Astrocyte (in vitro differentiated cells and primary cell): ENCODE measurements at regions not wholly inside any gene's neighbourhood (a gene's known extent, or its start where the extent isn't known, plus 50 kb on each side); places are given as distances from the start of the nearest gene placed in this dataset.

Experiments
- DNase-seq: peaks from one replicate; pipeline ENCODE4 v3.0.0-alpha.2; 2010; ENCODE audit warnings: low read depth
- FAIRE-seq: peaks from 2 replicates; lab custom pipeline; 2011; peaks lifted over from hg19 to GRCh38; lab: Jason Lieb, UNC
- H2AFZ ChIP-seq: 2 replicates; pipeline ENCODE4 v1.6.0; 2012; ENCODE audit warnings: low read depth, low read length, inconsistent platforms
- H3K27ac ChIP-seq: 2 replicates; pipeline ENCODE4 v1.5.1; 2011; ENCODE audit warnings: low read depth, low read length, inconsistent platforms
- H3K27me3 ChIP-seq: 2 replicates; pipeline ENCODE4 v1.6.0; 2011; ENCODE audit warnings: low read length, inconsistent platforms; ENCODE audit not compliant: insufficient read depth
- H3K36me3 ChIP-seq: 2 replicates; pipeline ENCODE4 v1.5.1; 2011; ENCODE audit warnings: low read length, inconsistent platforms; ENCODE audit not compliant: insufficient read depth
- H3K4me1 ChIP-seq: 2 replicates; pipeline ENCODE4 v1.5.1; 2011; ENCODE audit warnings: low read length, inconsistent platforms; ENCODE audit not compliant: insufficient read depth
- H3K4me2 ChIP-seq: 2 replicates; pipeline ENCODE4 v1.6.0; 2012; ENCODE audit warnings: low read length, inconsistent platforms
- H3K4me3 ChIP-seq: 2 replicates; pipeline ENCODE4 v1.5.1; 2011; ENCODE audit warnings: low read depth, mild to moderate bottlenecking, low read length, inconsistent platforms; ENCODE audit not compliant: insufficient read depth
- H3K79me2 ChIP-seq: 2 replicates; pipeline ENCODE4 v1.6.0; 2012; ENCODE audit warnings: mild to moderate bottlenecking, low read length, inconsistent platforms; ENCODE audit not compliant: insufficient read depth
- H3K9ac ChIP-seq: 2 replicates; pipeline ENCODE4 v1.6.0; 2012; ENCODE audit warnings: mild to moderate bottlenecking, low read length, inconsistent platforms
- H3K9me3 ChIP-seq: 2 replicates; pipeline ENCODE4 v1.5.1; 2012; ENCODE audit warnings: low read depth, mild to moderate bottlenecking, low read length, inconsistent platforms; ENCODE audit not compliant: insufficient read depth
- H4K20me1 ChIP-seq: 2 replicates; pipeline ENCODE4 v1.6.0; 2012; ENCODE audit warnings: low read length, inconsistent platforms; ENCODE audit not compliant: insufficient read depth
- H3K27ac Mint-ChIP-seq: one replicate; pipeline ENCODE4 v1.8.0; 2021; ENCODE audit warnings: mild to moderate bottlenecking, mixed read lengths; ENCODE audit not compliant: unreplicated experiment
- H3K27me3 Mint-ChIP-seq: one replicate; pipeline ENCODE4 v1.8.0; 2021; ENCODE audit warnings: low read depth, mixed read lengths; ENCODE audit not compliant: unreplicated experiment
- H3K36me3 Mint-ChIP-seq: one replicate; pipeline ENCODE4 v1.8.0; 2021; ENCODE audit warnings: low read depth, mixed read lengths; ENCODE audit not compliant: unreplicated experiment
- H3K4me1 Mint-ChIP-seq: one replicate; pipeline ENCODE4 v1.8.0; 2021; ENCODE audit warnings: low read depth, mixed read lengths; ENCODE audit not compliant: unreplicated experiment
- H3K4me3 Mint-ChIP-seq: one replicate; pipeline ENCODE4 v1.8.0; 2021; ENCODE audit warnings: mild to moderate bottlenecking, moderate library complexity, mixed read lengths; ENCODE audit not compliant: unreplicated experiment
- H3K9me3 Mint-ChIP-seq: one replicate; pipeline ENCODE4 v1.8.0; 2021; ENCODE audit warnings: mild to moderate bottlenecking, mixed read lengths; ENCODE audit not compliant: unreplicated experiment
- CTCF ChIP-seq: IDR thresholded peaks from 2 replicates; pipeline ENCODE4 v1.5.1; 2011; ENCODE audit warnings: low read depth, mild to moderate bottlenecking, inconsistent platforms, low read length, moderate library complexity; ENCODE audit not compliant: insufficient read depth
- EZH2 ChIP-seq: IDR thresholded peaks from 2 replicates; pipeline ENCODE4 v1.6.1; 2012; ENCODE audit warnings: mild to moderate bottlenecking, low read length, inconsistent platforms; ENCODE audit not compliant: insufficient read depth

- Mint-ChIP-seq H3K4me1 (peaks cover 10% of the 10 kb centered on the region), H3K9me3 (no peaks in the 10 kb centered on the region), H3K27ac (no peak overlapping the region), H3K4me3 (no peak overlapping the region), H3K27me3 (peaks cover 5% of the 10 kb centered on the region), H3K36me3 (no peaks in the 10 kb centered on the region)
- peak; percentile 54 for DNase-seq
- Histone ChIP-seq H3K4me2 (no peak overlapping the region), H3K4me3 (no peak overlapping the region), H3K27ac (no peak overlapping the region), H3K36me3 (no peaks in the 10 kb centered on the region), H3K9me3 (no peaks in the 10 kb centered on the region), H3K4me1 (peaks cover 7% of the 10 kb centered on the region), H3K27me3 (no peaks in the 10 kb centered on the region), H3K9ac (no peak overlapping the region), H4K20me1 (no peaks in the 10 kb centered on the region), H2AFZ (no peak overlapping the region), H3K79me2 (no peaks in the 10 kb centered on the region)
- TF ChIP-seq CTCF: no peak
- TF ChIP-seq EZH2: no peak
- FAIRE-seq: no peak
Observed at GRCh38 chr14:58755031-58755925, 117.5 kb downstream of the DACT1 start.

DNA sequence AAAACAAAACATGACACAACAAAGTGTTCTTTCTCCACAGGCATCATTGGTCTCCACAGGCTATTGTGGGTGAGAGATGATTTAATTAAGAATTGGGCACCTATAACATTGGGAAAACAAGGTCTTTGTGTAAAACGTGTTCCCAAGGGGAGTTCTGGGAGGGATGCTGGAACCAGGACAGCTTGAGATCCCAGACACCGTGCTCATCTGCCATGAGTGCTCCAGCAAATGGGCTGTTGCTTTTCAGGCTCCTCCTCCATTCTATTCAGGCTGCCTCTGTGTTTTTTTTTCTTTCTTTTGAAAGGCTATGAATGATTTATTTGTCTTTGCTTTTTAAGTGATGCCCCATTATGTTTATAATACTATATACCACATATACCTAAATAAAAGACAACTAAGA, 122.4 kb downstream of the DACT1 start:
- DNase-seq: no peak
- Histone ChIP-seq H3K4me3 (no peak overlapping the region), H3K4me1 (no peaks in the 10 kb centered on the region), H2AFZ (no peak overlapping the region), H3K79me2 (no peaks in the 10 kb centered on the region), H3K9me3 (no peaks in the 10 kb centered on the region), H3K36me3 (no peaks in the 10 kb centered on the region), H3K4me2 (no peak overlapping the region), H3K27ac (no peak overlapping the region), H3K9ac (no peak overlapping the region), H3K27me3 (no peaks in the 10 kb centered on the region), H4K20me1 (no peaks in the 10 kb centered on the region)
- no peak overlapping the region for H3K4me3 Mint-ChIP-seq
- H3K27me3 Mint-ChIP-seq: peaks cover 2% of the 10 kb centered on the region
- no peaks in the 10 kb centered on the region for H3K36me3 Mint-ChIP-seq
- TF ChIP-seq CTCF (no peak), EZH2 (no peak)
- no peak for FAIRE-seq
- H3K9me3 Mint-ChIP-seq: no peaks in the 10 kb centered on the region
- peaks cover 8% of the 10 kb centered on the region for H3K4me1 Mint-ChIP-seq
- no peak overlapping the region for H3K27ac Mint-ChIP-seq

DNA sequence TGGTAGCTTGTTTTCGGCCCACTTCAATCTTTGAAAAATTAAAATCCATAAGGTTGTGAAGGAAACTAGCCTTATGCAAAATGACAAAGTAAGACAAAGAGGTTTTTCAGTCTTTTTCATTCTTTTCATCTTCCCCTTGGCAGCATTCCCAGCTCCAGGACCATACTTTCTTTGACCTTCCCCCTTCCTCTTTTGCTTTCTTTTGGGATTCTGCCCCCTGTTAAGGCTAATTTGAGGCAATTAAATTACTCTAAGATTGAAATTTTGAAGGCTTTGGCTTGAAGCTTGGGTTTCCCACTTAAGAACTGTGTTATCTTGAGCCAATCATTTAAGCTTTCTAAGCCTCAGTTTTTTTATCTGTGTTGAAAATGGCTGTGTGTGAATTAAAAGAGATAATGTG, 124.9 kb downstream of the DACT1 start:
- H2AFZ ChIP-seq: no peak overlapping the region
- peaks cover 3% of the 10 kb centered on the region for H3K4me1 Mint-ChIP-seq
- H3K27ac ChIP-seq: no peak overlapping the region
- H3K36me3 Mint-ChIP-seq: no peaks in the 10 kb centered on the region
- TF ChIP-seq EZH2 (no peak), CTCF (no peak)
- no peaks in the 10 kb centered on the region for H4K20me1 ChIP-seq
- H3K4me2 ChIP-seq: no peak overlapping the region
- no peak for FAIRE-seq
- H3K27me3 Mint-ChIP-seq: peaks cover 12% of the 10 kb centered on the region
- no peaks in the 10 kb centered on the region for H3K79me2 ChIP-seq
- H3K9ac ChIP-seq: no peak overlapping the region
- H3K36me3 ChIP-seq: no peaks in the 10 kb centered on the region
- no peaks in the 10 kb centered on the region for H3K9me3 Mint-ChIP-seq
- H3K27ac Mint-ChIP-seq: no peak overlapping the region
- H3K9me3 ChIP-seq: no peaks in the 10 kb centered on the region
- no peak overlapping the region for H3K4me3 Mint-ChIP-seq
- H3K4me3 ChIP-seq: no peak overlapping the region
- no peaks in the 10 kb centered on the region for H3K4me1 ChIP-seq
- H3K27me3 ChIP-seq: no peaks in the 10 kb centered on the region
- DNase-seq: no peak
